M059J (cell line): ENCODE measurements at regions not wholly inside any gene's neighbourhood (a gene's known extent, or its start where the extent isn't known, plus 50 kb on each side); places are given as distances from the start of the nearest gene placed in this dataset.
A peak's percentile ranks its signal among the peaks of the same experiment; 100 is the strongest.

Experiments used
- DNase-seq: peaks from one replicate; pipeline ENCODE4 v3.0.0-alpha.2; 2012; ENCODE audit warnings: low read depth

DNA sequence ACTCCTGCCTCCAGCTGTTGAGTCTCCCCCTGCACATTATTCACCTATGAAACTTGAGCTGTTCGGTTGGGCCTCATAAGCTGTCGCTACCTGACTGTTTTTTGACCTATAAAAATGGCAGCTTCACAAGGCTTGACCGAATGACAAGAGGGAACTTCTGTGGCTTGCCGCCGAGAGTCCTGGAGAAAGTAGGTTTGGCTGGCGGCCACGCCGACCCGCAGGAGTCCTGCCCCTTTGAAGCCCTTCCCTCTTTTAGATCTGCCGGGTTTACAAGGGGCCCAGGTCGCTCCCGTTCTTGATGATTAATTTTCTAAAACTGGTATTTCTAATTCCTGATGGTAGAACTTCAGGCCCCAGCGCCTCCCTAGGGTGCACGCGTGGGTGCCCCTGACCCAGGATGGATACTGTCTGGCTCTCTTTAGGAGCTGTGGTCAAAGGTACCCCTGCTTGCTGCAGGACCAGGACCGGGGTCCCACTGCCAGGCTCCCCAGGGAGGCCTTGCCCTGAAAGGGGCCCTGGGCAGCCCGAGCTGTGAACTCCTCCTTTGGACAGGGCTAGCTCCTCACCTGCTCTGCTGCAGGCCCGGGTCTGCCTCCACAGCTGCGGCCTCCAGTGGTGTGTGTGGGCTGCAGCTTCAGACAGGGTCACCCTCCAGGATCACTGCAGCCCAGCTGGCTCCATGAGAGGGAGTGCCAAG, 171.8 kb downstream of the CTTN start:
- DNase-seq = no peak

GRCh38 chr11:70570693-70571395, 172.5 kb downstream of the CTTN start:
- no peak for DNase-seq

GRCh38 chr11:70572974-70573260, 174.6 kb downstream of the CTTN start:
- DNase-seq = no peak

DNA sequence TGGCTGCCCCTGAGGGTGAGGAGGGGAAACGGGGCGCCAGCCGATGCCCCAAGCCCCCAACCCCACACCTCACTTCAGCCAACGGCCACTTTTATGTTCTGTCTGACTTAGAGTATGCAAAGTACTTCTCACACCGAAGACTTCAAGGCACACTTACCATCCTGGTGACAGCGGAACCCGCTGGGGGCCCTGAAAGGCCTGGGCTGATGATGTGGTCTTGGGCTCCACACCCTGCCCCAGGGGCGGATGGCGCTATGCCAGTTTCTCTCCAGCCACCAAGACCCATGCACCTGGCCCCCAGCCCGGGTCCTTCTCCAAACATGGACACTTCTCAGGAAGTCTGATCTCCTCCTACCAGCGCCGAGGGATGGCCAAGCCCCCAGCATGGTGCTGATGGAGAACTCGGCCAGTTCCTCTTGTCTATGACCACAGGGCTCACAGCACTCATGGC, 175.4 kb downstream of the CTTN start:
- DNase-seq = no peak

- no peak for DNase-seq
Observed at GRCh38 chr11:70574725-70575347, 176.5 kb downstream of the CTTN start.

GRCh38 chr11:70575396-70576060, 177.2 kb downstream of the CTTN start:
- no peak for DNase-seq

- DNase-seq = no peak
Observed at GRCh38 chr11:70577258-70577603, 178.9 kb downstream of the CTTN start.

- DNase-seq = peak; percentile 40
Observed at GRCh38 chr11:70577948-70578347, 179.6 kb downstream of the CTTN start.

GRCh38 chr11:70578371-70578770, 180.0 kb downstream of the CTTN start:
- DNase-seq = no peak

DNA sequence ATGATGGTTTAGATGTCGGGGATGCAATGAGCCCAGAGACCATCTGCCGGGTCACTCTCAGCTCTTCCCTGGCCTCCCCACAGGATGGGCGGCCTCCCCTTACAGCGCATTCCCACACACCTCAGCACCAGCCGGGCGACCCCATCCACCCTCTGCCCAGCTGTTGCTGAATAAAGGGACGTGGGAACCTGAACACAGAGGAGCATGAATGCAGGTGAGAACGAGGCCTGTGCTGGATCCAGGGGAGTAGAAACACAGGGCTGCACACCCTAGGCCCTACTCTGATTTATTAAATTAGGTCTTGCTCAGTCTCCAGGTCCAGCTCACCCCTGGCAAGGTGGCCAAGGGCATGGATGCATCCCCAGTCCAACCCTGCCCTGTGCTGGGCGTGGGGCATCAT, 180.5 kb downstream of the CTTN start:
- no peak for DNase-seq

- DNase-seq = no peak
Observed at GRCh38 chr11:70579316-70579955, 181.1 kb downstream of the CTTN start.

DNA sequence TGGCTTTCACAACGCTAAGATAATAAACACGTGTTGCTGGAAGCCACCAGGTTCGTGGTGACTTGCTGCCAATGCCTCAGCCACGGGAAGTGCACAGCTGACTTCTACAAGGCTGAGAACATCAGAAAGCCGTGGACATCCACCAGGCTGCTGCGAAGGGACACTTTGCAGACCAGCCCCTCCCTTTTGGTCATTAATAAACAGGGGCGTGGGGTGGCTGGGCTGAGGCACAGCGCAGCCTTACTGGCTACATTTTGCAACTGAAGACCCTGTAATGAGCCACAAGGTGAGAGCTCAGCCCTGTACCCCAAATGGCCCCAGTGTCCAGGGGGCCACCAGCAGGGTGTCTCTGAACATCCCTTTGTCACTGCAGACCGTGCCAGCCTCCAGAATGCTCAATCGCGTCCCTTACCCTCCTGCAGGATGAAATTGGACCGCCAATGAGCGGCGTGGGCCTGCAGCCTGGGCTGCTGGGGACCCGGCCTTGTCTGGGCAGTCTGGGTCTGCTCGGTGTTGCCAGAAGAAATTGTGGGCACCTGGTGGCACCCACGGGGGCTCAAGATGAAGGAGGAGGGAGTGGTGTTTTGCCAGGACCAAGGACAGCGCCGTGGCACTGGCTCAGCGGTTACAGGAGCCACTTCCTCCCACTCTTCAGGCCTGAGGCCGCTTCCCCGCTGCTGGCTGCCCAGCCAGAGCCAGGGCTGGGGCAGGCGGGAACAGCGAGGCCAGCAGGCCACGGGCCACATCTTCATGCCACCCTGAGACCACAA, 181.9 kb downstream of the CTTN start:
- no peak for DNase-seq

DNA sequence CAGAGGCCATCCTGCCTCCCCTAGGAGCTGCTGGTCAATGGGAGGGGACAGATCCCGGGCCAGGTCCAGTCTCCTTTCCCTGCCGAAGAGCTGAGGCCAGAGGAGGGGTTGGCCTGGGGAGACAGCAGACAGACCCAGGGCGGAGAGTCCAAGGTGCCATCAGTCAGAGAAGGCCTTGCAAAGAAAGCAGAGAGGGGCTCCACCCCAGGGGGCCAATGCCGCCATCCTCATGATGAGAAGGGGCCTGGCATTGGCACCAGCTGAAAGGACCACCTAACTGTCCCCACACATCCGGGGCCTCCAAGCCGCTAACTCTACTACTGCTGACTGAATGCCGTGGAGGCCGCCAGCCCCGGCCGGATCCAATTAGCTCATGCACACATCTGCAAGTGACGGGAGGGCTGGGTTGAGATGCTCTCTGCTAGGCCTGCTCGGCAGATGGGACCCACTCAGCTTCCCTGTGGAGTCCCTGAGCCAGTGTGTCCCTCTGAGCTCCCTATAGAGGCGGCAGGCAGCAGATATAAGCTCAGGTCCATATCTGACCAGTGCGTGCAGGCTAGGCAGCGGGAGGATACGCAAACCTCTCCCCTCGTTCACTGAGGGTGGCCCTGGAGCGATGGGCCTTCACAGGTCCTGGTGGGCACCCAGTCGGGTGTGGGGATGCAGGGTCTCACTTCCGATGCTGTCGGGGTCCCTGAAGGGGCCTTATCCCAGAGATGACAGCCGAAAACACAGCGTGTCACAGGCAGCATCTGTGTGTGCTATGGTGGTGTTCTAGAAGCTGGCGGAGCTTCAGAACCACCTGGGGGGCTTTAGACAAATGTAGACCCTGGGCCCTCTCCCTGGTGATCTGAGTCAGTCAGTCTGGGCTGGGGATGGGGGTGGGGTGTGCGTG, 183.9 kb downstream of the CTTN start:
- DNase-seq = no peak

DNA sequence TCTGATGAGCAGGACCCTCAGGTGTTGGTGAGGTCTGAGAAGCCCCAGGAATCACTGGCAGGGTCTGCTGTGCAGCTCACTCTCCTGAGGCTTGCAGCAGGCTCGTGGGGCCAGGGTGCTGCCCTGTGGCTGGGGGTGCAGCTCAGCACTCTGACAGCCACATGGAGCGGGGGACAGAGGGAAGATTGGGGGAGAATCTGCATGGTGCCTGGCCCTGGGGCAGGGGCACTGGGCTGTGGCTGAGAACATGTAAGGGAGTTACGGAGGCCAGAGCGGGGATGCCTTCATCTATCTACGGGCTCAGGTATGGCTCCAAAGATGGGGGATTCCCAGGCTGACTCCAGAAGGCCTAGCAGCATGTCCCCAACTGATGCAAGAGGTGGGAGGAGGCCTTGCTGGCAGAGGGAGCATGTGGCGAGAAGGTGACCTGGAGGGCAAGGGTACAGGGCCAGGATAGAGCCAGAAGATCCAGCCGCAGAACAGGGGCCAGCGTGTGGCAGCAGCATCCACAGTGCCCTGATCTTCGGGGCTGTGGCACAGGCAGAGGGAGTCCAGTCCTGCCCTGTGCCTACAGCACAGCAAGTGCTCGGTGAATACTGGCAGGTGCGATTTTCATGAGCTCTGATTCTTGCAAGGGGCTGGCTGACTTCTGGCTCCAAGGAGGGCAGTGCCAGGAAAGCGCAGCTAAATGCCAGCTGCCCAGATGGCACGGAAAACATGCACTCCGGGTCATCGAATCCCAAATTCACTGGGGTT, 184.7 kb downstream of the CTTN start:
- DNase-seq = no peak

DNA sequence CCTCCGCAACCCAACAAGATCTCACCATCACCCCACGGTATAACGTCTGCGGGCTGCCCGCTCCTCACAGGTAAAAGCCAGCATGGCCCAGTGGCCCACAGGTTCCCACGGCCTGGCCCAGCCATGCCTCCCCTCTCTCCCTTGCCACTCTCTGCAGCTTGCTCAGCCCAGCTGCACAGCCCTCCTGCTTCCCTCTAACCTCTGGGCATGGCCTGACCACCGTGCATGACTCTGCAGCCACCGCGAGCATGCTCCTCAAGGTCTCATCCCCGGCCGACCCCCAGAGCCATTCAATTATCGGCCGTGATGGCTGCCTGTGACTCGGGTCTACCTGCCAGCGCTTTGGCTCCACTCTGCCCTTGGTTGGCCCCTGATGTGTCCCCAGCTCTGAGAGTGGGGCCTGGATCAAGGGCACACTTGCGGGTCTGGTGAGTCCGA, 185.5 kb downstream of the CTTN start:
- DNase-seq = no peak

- DNase-seq = no peak
Observed at GRCh38 chr11:70584498-70585235, 186.3 kb downstream of the CTTN start.

GRCh38 chr11:70585236-70585545, 186.9 kb downstream of the CTTN start:
- no peak for DNase-seq

GRCh38 chr11:70586261-70587074, 188.1 kb downstream of the CTTN start:
- no peak for DNase-seq

DNA sequence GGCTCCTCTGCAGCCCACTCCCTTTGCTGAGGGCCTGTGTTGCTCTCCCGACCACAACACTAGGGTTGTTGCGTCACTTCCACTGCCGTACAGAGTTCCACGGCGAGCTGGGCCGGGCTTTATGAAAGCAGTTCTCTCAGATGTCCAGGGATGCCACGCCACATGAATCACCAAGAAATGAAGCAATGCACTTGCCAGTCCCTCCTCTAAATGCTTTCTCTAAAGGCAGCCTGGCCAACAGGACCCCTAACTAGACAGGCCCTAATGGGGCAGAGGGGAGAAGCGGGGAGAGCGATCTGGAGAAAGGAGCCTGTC, 188.7 kb downstream of the CTTN start:
- DNase-seq = no peak
